ENCODE measurements at regions not wholly inside any gene's neighbourhood (a gene's known extent, or its start where the extent isn't known, plus 50 kb on each side); places are given as distances from the start of the nearest gene placed in this dataset.
A peak's percentile ranks its signal among the peaks of the same experiment; 100 is the strongest.

GRCh38 chr12:41932470-41932991 is 212.1 kb downstream of the GXYLT1 start:
- H3K36me3 ChIP-seq (ENCODE audit: control insufficient read depth, insufficient read depth, low read length): no peaks in the 10 kb centered on the region
- no peak for FAIRE-seq
- peak overlapping the region; percentile 32 for H3K4me3 ChIP-seq
- ChIA-PET CTCF (ENCODE audit: low intra/inter-chr PET ratio) (no interaction called here), POLR2A (no interaction called here)
- no peaks in the 10 kb centered on the region for H3K9me3 ChIP-seq (replicated peaks; ENCODE audit: control insufficient read depth, insufficient read depth, low read depth, low read length)
- in situ Hi-C loops (cut with MboI): no loop called here
- WGBS (ENCODE audit: insufficient coverage, low coverage, missing lambda C conversion rate): 2% methylated on average over 35 of the region's 35 CpGs
- BruUV-seq (replicated peaks): no TSS peak
- H4K20me1 ChIP-seq (replicated peaks; ENCODE audit: control insufficient read depth, insufficient read depth, low read length): no peaks in the 10 kb centered on the region
- peak overlapping the region in 1 of 2 experiments; percentile 74; a peak in 2 of 4 replicates for H3K9ac ChIP-seq (ENCODE audit: insufficient read depth in 1 of 2, low read depth in 2 of 2, low read length in 2 of 2)
- H3K4me1 ChIP-seq (replicated peaks in 1 of 2; ENCODE audit: control insufficient read depth in 2 of 2, insufficient read depth in 2 of 2, low read length in 2 of 2): peaks cover 0 to 6% of the 10 kb centered on the region in 2 experiments; a peak in 2 of 5 replicates
- H3K79me2 ChIP-seq (ENCODE audit: control insufficient read depth, insufficient read depth, low read length): no peaks in the 10 kb centered on the region
- H2AFZ ChIP-seq (ENCODE audit: low read depth, low read length): peak overlapping the region; percentile 84
- intact Hi-C loops (cut with micrococcal nuclease): no loop called here
- no peaks in the 10 kb centered on the region for H3K9me1 ChIP-seq (ENCODE audit: control insufficient read depth, insufficient read depth, low read length)
- H3K27ac ChIP-seq (ENCODE audit: extremely low read depth, low read depth, low read length): no peak overlapping the region
- ATAC-seq: peak; percentile 92
- peak overlapping the region; percentile 72 for H3K4me2 ChIP-seq (ENCODE audit: insufficient read depth, low read length)
- no peaks in the 10 kb centered on the region; a peak in 1 of 5 replicates for H3K27me3 ChIP-seq (ENCODE audit: control insufficient read depth in 2 of 2, insufficient read depth in 2 of 2, low read length in 2 of 2)
- peak; percentile 8 to 43 (median 24) for DNase-seq (ENCODE audit: extremely low read depth in 1 of 4, low spot score in 3 of 4)
- TF ChIP-seq RHOXF2B (CRISPR knock-in tag; conservative IDR thresholded peaks at IDR 0.05) (no peak), SPI1 (IDR thresholded peaks at IDR 0.05; ENCODE audit: borderline replicate concordance, low read depth, low read length) (peak; percentile 79), ZBTB7A (IDR thresholded peaks at IDR 0.05; ENCODE audit: borderline replicate concordance, control insufficient read depth, low read depth, low read length) (peak; percentile 37; the same call in 1 of the 2 replicates), NELFE (IDR thresholded peaks at IDR 0.05; ENCODE audit: insufficient read depth, insufficient read length) (no peak), SIN3B (IDR thresholded peaks at IDR 0.05; ENCODE audit: low read depth) (no peak), MAZ (CRISPR knock-in tag; conservative IDR thresholded peaks at IDR 0.05 in 1 of 2, IDR thresholded peaks at IDR 0.05 in 1 of 2) (peak in 1 of 2 experiments; percentile 51; a peak in 1 of 4 replicates), EGR1 (conservative IDR thresholded peaks at IDR 0.05) (peak; percentile 30; the same call in 1 of the 2 replicates), ARID2 (IDR thresholded peaks at IDR 0.05) (no peak), NFIC (IDR thresholded peaks at IDR 0.05) (peak; percentile 71), RB1 (IDR thresholded peaks at IDR 0.05; ENCODE audit: low read depth) (peak; percentile 23; the same call in 1 of the 2 replicates), ZNF707 (CRISPR knock-in tag; conservative IDR thresholded peaks at IDR 0.05) (no peak), ZNF124 (CRISPR knock-in tag; IDR thresholded peaks at IDR 0.05) (no peak), ELF1 (tag; IDR thresholded peaks at IDR 0.05) (0 out of 2 replicates have a peak, but pooled peaks have one; percentile 38), NRF1 (conservative IDR thresholded peaks at IDR 0.05 in 1 of 2, IDR thresholded peaks at IDR 0.05 in 1 of 2) (peak; percentile 81 to 84), CCNT2 (IDR thresholded peaks at IDR 0.05; ENCODE audit: borderline replicate concordance, extremely low read depth, insufficient read length, low read depth, low read length) (peak; percentile 31), L3MBTL2 (IDR thresholded peaks at IDR 0.05) (peak; percentile 42; the same call in 1 of the 2 replicates)
- TF ChIP-seq, protein P1, sequence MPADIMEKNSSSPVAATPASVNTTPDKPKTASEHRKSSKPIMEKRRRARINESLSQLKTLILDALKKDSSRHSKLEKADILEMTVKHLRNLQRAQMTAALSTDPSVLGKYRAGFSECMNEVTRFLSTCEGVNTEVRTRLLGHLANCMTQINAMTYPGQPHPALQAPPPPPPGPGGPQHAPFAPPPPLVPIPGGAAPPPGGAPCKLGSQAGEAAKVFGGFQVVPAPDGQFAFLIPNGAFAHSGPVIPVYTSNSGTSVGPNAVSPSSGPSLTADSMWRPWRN (IDR thresholded peaks at IDR 0.05; ENCODE audit: low read depth): peak; percentile 66
- TF ChIP-seq, protein P2, sequence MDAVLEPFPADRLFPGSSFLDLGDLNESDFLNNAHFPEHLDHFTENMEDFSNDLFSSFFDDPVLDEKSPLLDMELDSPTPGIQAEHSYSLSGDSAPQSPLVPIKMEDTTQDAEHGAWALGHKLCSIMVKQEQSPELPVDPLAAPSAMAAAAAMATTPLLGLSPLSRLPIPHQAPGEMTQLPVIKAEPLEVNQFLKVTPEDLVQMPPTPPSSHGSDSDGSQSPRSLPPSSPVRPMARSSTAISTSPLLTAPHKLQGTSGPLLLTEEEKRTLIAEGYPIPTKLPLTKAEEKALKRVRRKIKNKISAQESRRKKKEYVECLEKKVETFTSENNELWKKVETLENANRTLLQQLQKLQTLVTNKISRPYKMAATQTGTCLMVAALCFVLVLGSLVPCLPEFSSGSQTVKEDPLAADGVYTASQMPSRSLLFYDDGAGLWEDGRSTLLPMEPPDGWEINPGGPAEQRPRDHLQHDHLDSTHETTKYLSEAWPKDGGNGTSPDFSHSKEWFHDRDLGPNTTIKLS (IDR thresholded peaks at IDR 0.05; ENCODE audit: borderline replicate concordance, low read depth): peak; percentile 23; the same call in 1 of the 2 replicates
- TF ChIP-seq, protein P3, sequence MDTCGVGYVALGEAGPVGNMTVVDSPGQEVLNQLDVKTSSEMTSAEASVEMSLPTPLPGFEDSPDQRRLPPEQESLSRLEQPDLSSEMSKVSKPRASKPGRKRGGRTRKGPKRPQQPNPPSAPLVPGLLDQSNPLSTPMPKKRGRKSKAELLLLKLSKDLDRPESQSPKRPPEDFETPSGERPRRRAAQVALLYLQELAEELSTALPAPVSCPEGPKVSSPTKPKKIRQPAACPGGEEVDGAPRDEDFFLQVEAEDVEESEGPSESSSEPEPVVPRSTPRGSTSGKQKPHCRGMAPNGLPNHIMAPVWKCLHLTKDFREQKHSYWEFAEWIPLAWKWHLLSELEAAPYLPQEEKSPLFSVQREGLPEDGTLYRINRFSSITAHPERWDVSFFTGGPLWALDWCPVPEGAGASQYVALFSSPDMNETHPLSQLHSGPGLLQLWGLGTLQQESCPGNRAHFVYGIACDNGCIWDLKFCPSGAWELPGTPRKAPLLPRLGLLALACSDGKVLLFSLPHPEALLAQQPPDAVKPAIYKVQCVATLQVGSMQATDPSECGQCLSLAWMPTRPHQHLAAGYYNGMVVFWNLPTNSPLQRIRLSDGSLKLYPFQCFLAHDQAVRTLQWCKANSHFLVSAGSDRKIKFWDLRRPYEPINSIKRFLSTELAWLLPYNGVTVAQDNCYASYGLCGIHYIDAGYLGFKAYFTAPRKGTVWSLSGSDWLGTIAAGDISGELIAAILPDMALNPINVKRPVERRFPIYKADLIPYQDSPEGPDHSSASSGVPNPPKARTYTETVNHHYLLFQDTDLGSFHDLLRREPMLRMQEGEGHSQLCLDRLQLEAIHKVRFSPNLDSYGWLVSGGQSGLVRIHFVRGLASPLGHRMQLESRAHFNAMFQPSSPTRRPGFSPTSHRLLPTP (IDR thresholded peaks at IDR 0.05; ENCODE audit: borderline replicate concordance, extremely low read depth, insufficient read length): no peak

Measured in K562 (cell line).